Transverse colon (tissue), 4 donors: ENCODE measurements at regions not wholly inside any gene's neighbourhood (a gene's known extent, or its start where the extent isn't known, plus 50 kb on each side); places are given as distances from the start of the nearest gene placed in this dataset.

Experiments used
- EP300 ChIP-seq: sonication (generic); formaldehyde crosslinking; IDR thresholded peaks from one replicate; pipeline ENCODE4 v1.6.1; 2017; ENCODE audit warnings: antibody characterized with exemption, low read depth
- POLR2A ChIP-seq: fragments of 450-650 bp; IDR thresholded peaks from one replicate; pipeline ENCODE4 v1.6.1; 2016; ENCODE audit warnings: antibody characterized with exemption, mild to moderate bottlenecking, moderate library complexity
- POLR2AphosphoS5 ChIP-seq, 3 donors: sonication (generic); formaldehyde crosslinking; IDR thresholded peaks; one replicate each; pipeline ENCODE4 v1.6.1; 2016; ENCODE audit warnings: antibody characterized with exemption in 3 of 3
- TF ChIP-seq, protein P1 (sequence below), 5 experiments: fragments of 200-600 bp in 3 of 5; fragments of 450-650 bp in 2 of 5; sonication (generic) in 3 of 5; IDR thresholded peaks; 1 replicate in 2 of 5; 2 replicates in 3 of 5; pipeline ENCODE4 v1.5.1; 2016 to 2017; ENCODE audit warnings: antibody characterized with exemption in 5 of 5, inconsistent platforms in 3 of 5, mild to moderate bottlenecking in 2 of 5, moderate library complexity in 1 of 5

DNA sequence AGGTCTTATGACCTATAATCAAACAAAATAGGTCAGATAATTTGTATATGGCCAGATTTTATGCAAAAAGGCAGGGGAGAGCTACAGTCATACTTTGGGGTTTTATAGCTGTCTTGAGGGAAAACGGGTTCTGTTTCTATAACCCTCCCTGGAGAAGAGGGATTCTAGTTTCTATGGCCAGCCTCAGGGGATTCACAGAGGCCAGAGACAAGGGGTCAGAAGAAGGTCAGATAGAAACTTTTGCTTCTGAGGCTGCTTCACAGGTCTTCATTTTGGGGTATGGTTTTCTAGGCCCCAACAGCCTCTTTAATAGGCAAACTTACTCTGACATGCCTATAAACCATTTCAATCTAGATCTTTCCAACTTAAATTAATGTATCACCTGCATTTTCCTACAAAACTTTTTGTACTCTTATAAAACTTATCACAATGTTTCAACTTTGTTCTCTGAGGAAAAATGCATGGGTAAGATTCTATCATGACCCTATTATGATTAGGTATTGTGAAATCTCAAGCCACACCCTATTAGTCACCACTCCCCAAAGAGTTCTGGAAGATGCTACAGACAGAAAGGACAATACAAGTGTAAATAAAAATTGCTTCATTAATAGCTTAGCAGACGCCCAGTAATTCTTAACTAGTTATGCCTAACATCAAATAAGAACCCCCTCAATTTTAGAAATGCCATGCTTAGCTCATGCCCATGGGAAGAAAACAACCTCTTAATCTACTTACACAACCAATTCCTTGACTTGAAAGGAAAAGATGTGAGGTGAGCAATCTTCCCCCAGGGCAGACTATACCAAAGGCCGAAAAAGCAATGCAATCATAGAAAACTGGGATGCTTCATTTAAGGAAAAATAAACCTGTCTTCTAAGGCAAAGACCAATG lies 396.6 kb downstream of the TLR4 start:
- TF ChIP-seq, protein P1, sequence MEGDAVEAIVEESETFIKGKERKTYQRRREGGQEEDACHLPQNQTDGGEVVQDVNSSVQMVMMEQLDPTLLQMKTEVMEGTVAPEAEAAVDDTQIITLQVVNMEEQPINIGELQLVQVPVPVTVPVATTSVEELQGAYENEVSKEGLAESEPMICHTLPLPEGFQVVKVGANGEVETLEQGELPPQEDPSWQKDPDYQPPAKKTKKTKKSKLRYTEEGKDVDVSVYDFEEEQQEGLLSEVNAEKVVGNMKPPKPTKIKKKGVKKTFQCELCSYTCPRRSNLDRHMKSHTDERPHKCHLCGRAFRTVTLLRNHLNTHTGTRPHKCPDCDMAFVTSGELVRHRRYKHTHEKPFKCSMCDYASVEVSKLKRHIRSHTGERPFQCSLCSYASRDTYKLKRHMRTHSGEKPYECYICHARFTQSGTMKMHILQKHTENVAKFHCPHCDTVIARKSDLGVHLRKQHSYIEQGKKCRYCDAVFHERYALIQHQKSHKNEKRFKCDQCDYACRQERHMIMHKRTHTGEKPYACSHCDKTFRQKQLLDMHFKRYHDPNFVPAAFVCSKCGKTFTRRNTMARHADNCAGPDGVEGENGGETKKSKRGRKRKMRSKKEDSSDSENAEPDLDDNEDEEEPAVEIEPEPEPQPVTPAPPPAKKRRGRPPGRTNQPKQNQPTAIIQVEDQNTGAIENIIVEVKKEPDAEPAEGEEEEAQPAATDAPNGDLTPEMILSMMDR (IDR thresholded peaks at IDR 0.05), result no peak
- no peak for TF ChIP-seq EP300
- no peak for TF ChIP-seq POLR2AphosphoS5 (IDR thresholded peaks at IDR 0.05)
- TF ChIP-seq POLR2A, result no peak
